ENCODE measurements at regions not wholly inside any gene's neighbourhood (a gene's known extent, or its start where the extent isn't known, plus 50 kb on each side); places are given as distances from the start of the nearest gene placed in this dataset.

- no peak for TF ChIP-seq POLR2A (IDR thresholded peaks at IDR 0.05; ENCODE audit: low read depth, low read length)
- FAIRE-seq: no peak
- no peak for DNase-seq (ENCODE audit: insufficient read length, low spot score)
Observed at GRCh38 chrX:7253565-7253964, 105.6 kb upstream of the PUDP start.

- no peak for FAIRE-seq
- no peak for TF ChIP-seq POLR2A (IDR thresholded peaks at IDR 0.05; ENCODE audit: low read depth, low read length)
- DNase-seq (ENCODE audit: insufficient read length, low spot score): no peak
Observed at GRCh38 chrX:7252013-7252610, 104.2 kb upstream of the PUDP start.

GRCh38 chrX:7247346-7247745, 99.4 kb upstream of the PUDP start:
- no peak for TF ChIP-seq POLR2A (IDR thresholded peaks at IDR 0.05; ENCODE audit: low read depth, low read length)
- no peak for FAIRE-seq
- no peak for DNase-seq (ENCODE audit: insufficient read length, low spot score)

- FAIRE-seq: no peak
- no peak for DNase-seq (ENCODE audit: insufficient read length, low spot score)
- TF ChIP-seq POLR2A (IDR thresholded peaks at IDR 0.05; ENCODE audit: low read depth, low read length): no peak
Observed at GRCh38 chrX:7244405-7244804, 96.5 kb upstream of the PUDP start.

GRCh38 chrX:7242613-7243012, 94.7 kb upstream of the PUDP start:
- TF ChIP-seq POLR2A (IDR thresholded peaks at IDR 0.05; ENCODE audit: low read depth, low read length): no peak
- DNase-seq (ENCODE audit: insufficient read length, low spot score) (no peak), FAIRE-seq (no peak)

- no peak for TF ChIP-seq POLR2A (IDR thresholded peaks at IDR 0.05; ENCODE audit: low read depth, low read length)
- FAIRE-seq (no peak), DNase-seq (ENCODE audit: insufficient read length, low spot score) (no peak)
Observed at GRCh38 chrX:7240929-7241328, 93.0 kb upstream of the PUDP start.

GRCh38 chrX:7235071-7235470, 87.1 kb upstream of the PUDP start:
- DNase-seq (ENCODE audit: insufficient read length, low spot score): no peak
- no peak for FAIRE-seq
- TF ChIP-seq POLR2A (IDR thresholded peaks at IDR 0.05; ENCODE audit: low read depth, low read length): no peak

- no peak for DNase-seq (ENCODE audit: insufficient read length, low spot score)
- TF ChIP-seq POLR2A (IDR thresholded peaks at IDR 0.05; ENCODE audit: low read depth, low read length): no peak
- no peak for FAIRE-seq
Observed at GRCh38 chrX:7233580-7234406, 85.8 kb upstream of the PUDP start.

GRCh38 chrX:7228226-7228625, 80.3 kb upstream of the PUDP start:
- DNase-seq (ENCODE audit: insufficient read length, low spot score): no peak
- no peak for TF ChIP-seq POLR2A (IDR thresholded peaks at IDR 0.05; ENCODE audit: low read depth, low read length)
- FAIRE-seq: no peak

GRCh38 chrX:7225338-7225737, 77.4 kb upstream of the PUDP start:
- no peak for DNase-seq (ENCODE audit: insufficient read length, low spot score)
- TF ChIP-seq POLR2A (IDR thresholded peaks at IDR 0.05; ENCODE audit: low read depth, low read length): no peak
- no peak for FAIRE-seq

- no peak for DNase-seq (ENCODE audit: insufficient read length, low spot score)
- TF ChIP-seq POLR2A (IDR thresholded peaks at IDR 0.05; ENCODE audit: low read depth, low read length): no peak
- no peak for FAIRE-seq
Observed at GRCh38 chrX:7223271-7223670, 75.3 kb upstream of the PUDP start.

GRCh38 chrX:7220121-7220520, 72.2 kb upstream of the PUDP start:
- FAIRE-seq: no peak

GRCh38 chrX:7219153-7219705, 71.3 kb upstream of the PUDP start:
- FAIRE-seq (no peak), DNase-seq (ENCODE audit: insufficient read length, low spot score) (no peak)
- no peak for TF ChIP-seq POLR2A (IDR thresholded peaks at IDR 0.05; ENCODE audit: low read depth, low read length)

More at GRCh38 chrX:7220121-7220520, 72.2 kb upstream of the PUDP start:
- no peak for TF ChIP-seq POLR2A (IDR thresholded peaks at IDR 0.05; ENCODE audit: low read depth, low read length)
- DNase-seq (ENCODE audit: insufficient read length, low spot score): no peak

GRCh38 chrX:7218321-7219152, 70.6 kb upstream of the PUDP start:
- no peak for TF ChIP-seq POLR2A (IDR thresholded peaks at IDR 0.05; ENCODE audit: low read depth, low read length)
- DNase-seq (ENCODE audit: insufficient read length, low spot score): no peak
- FAIRE-seq: no peak

Data from H54 (cell line).